Naive thymus-derived CD4-positive, alpha-beta T cell (primary cell): ENCODE measurements at regions not wholly inside any gene's neighbourhood (a gene's known extent, or its start where the extent isn't known, plus 50 kb on each side); places are given as distances from the start of the nearest gene placed in this dataset.

Source experiments
- ATAC-seq: fragments of 150-1000 bp; cut with Tn5 transposase; 2 replicates; pipeline ENCODE4 v1.10.0; 2021; ENCODE audit warnings: mild to moderate bottlenecking, moderate library complexity
- CTCF ChIA-PET: fragments of 350-600 bp; sonication (Branson Sonifier 250); formaldehyde crosslinking; loops from one replicate; lab custom pipeline; 2021; ENCODE audit warnings: antibody characterized with exemption; lab: Charles Lee
- POLR2A ChIA-PET: fragments of 350-600 bp; sonication (Branson Sonifier 250); formaldehyde crosslinking; loops from one replicate; lab custom pipeline; 2021; ENCODE audit warnings: antibody characterized with exemption, inconsistent platforms; lab: Charles Lee
- DNase-seq, 9 donors: peaks; one replicate each; pipeline versions ENCODE4 v3.0.0 to v3.0.0-alpha.2; 2020 to 2022; ENCODE audit warnings: mixed read lengths in 1 of 9
- H3K27ac ChIP-seq: one replicate; pipeline ENCODE4 v1.7.0; 2013; ENCODE audit warnings: mild to moderate bottlenecking, low read depth, low read length, moderate library complexity
- H3K27me3 ChIP-seq, 2 donors: one replicate each; pipeline ENCODE4 v1.7.0; 2013; ENCODE audit warnings: low read length in 2 of 2, mild to moderate bottlenecking in 2 of 2, moderate library complexity in 2 of 2; ENCODE audit not compliant: control insufficient read depth in 2 of 2, insufficient read depth in 2 of 2
- H3K36me3 ChIP-seq, 3 experiments: 1 replicate in 2 of 3; 2 replicates in 1 of 3; pipeline ENCODE4 v1.7.0; 2013; ENCODE audit warnings: low read length in 3 of 3, mild to moderate bottlenecking in 3 of 3, moderate library complexity in 1 of 3; ENCODE audit not compliant: insufficient read depth in 3 of 3, control insufficient read depth in 2 of 3
- H3K4me1 ChIP-seq, 2 donors: one replicate each; pipeline ENCODE4 v1.7.0; 2013; ENCODE audit warnings: low read length in 2 of 2, mild to moderate bottlenecking in 2 of 2, moderate library complexity in 1 of 2; ENCODE audit not compliant: control insufficient read depth in 2 of 2, insufficient read depth in 2 of 2
- H3K4me3 ChIP-seq: 2 replicates; pipeline ENCODE4 v1.7.0; 2013; ENCODE audit warnings: mild to moderate bottlenecking, low read length
- H3K9me3 ChIP-seq, 3 experiments: 1 replicate in 2 of 3; 2 replicates in 1 of 3; pipeline ENCODE4 v1.7.0; 2013; ENCODE audit warnings: low read length in 3 of 3; ENCODE audit not compliant: control insufficient read depth in 2 of 3
- H3K27ac Mint-ChIP-seq, 9 donors: one replicate each; pipeline ENCODE4 v1.8.0; 2020 to 2022; ENCODE audit warnings: mixed read lengths in 9 of 9, mild to moderate bottlenecking in 8 of 9, moderate library complexity in 5 of 9, inconsistent platforms in 2 of 9
- H3K27me3 Mint-ChIP-seq, 5 donors: one replicate each; pipeline ENCODE4 v1.8.0; 2021 to 2022; ENCODE audit warnings: mixed read lengths in 5 of 5, mild to moderate bottlenecking in 1 of 5
- H3K36me3 Mint-ChIP-seq, 5 donors: one replicate each; pipeline ENCODE4 v1.8.0; 2020 to 2022; ENCODE audit warnings: mixed read lengths in 5 of 5, mild to moderate bottlenecking in 3 of 5, inconsistent platforms in 1 of 5
- H3K4me1 Mint-ChIP-seq, 7 donors: one replicate each; pipeline ENCODE4 v1.8.0; 2020 to 2022; ENCODE audit warnings: mixed read lengths in 7 of 7, mild to moderate bottlenecking in 3 of 7, inconsistent platforms in 1 of 7
- H3K4me3 Mint-ChIP-seq, 10 donors: one replicate each; pipeline ENCODE4 v1.8.0; 2020 to 2022; ENCODE audit warnings: mild to moderate bottlenecking in 10 of 10, mixed read lengths in 10 of 10, moderate library complexity in 6 of 10, inconsistent platforms in 2 of 10
- H3K9me3 Mint-ChIP-seq, 11 donors: one replicate each; pipeline ENCODE4 v1.8.0; 2020 to 2022; ENCODE audit warnings: mixed read lengths in 11 of 11, mild to moderate bottlenecking in 4 of 11, inconsistent platforms in 1 of 11, moderate library complexity in 1 of 11
- intact Hi-C, 2 donors: fragments of 100-400 bp; cut with micrococcal nuclease; formaldehyde crosslinking; loops; one replicate each; pipeline ENCODE4 v1.15.1; 2023

- Mint-ChIP-seq H3K27ac (no peak overlapping the region), H3K27me3 (no peaks in the 10 kb centered on the region), H3K4me1 (no peaks in the 10 kb centered on the region), H3K4me3 (no peak overlapping the region), H3K9me3 (peaks cover 0 to 3% (median 0%) of the 10 kb centered on the region in 11 donors), H3K36me3 (no peaks in the 10 kb centered on the region)
- CTCF ChIA-PET = no interaction called here
- H3K4me1 ChIP-seq = no peaks in the 10 kb centered on the region
- intact Hi-C loops = no loop called here
- POLR2A ChIA-PET = no interaction called here
- ATAC-seq = no peak
- H3K4me3 ChIP-seq = no peak overlapping the region
- no peaks in the 10 kb centered on the region for H3K36me3 ChIP-seq
- H3K27ac ChIP-seq = no peak overlapping the region
- no peaks in the 10 kb centered on the region for H3K9me3 ChIP-seq
- DNase-seq = no peak
- H3K27me3 ChIP-seq = no peaks in the 10 kb centered on the region
Observed at GRCh38 chr4:115374621-115375020, 261.2 kb upstream of the NDST4 start.

DNA sequence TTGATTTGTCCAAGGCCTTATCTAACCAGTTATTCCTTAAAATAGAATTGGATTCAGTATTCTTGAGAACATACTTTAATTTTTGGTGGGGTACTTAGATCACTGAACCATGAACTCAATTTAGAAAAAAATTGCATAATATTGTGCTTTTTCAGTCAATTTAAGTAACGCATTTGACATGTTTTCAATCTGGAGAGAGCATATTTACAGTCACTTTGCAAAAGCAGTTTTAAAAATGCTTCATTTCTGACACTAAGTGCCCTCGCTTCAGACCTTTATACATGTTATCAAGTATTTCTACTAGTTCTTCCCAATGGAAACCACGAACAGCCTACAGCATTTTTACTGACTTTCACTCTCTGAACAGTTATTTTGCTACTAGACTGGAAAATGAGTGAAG, 257.1 kb upstream of the NDST4 start:
- H3K9me3 Mint-ChIP-seq = peaks cover 0 to 2% (median 0%) of the 10 kb centered on the region in 11 donors
- no peak overlapping the region for H3K27ac Mint-ChIP-seq
- Histone ChIP-seq H3K9me3 (no peaks in the 10 kb centered on the region), H3K27me3 (no peaks in the 10 kb centered on the region), H3K4me3 (no peak overlapping the region), H3K4me1 (no peaks in the 10 kb centered on the region), H3K27ac (no peak overlapping the region), H3K36me3 (no peaks in the 10 kb centered on the region)
- ChIA-PET CTCF (no interaction called here), POLR2A (no interaction called here)
- H3K4me3 Mint-ChIP-seq = no peak overlapping the region
- no peaks in the 10 kb centered on the region for H3K27me3 Mint-ChIP-seq
- intact Hi-C loops = no loop called here
- DNase-seq (no peak), ATAC-seq (no peak)
- no peaks in the 10 kb centered on the region for H3K36me3 Mint-ChIP-seq
- no peaks in the 10 kb centered on the region for H3K4me1 Mint-ChIP-seq

DNA sequence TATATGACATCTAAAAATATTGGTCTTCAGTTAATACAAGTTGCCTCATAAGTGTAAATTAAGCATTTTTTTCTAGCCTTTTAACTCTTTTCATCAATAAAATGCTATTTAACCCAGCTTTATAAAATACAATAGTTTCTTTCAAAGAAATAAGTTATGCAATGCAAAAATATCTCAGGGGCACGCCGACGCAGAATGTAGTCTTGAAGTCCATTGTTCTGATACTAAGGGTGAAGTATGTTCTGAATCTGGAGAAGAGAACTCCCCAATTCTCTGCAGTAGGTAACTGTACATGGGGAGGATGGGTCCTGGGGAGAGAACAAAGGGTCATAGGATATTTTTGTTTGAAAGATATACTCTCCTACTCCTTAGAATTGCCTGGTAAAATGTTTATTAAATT, 256.6 kb upstream of the NDST4 start:
- DNase-seq = no peak
- Mint-ChIP-seq H3K9me3 (no peaks in the 10 kb centered on the region), H3K4me3 (no peak overlapping the region), H3K4me1 (no peaks in the 10 kb centered on the region), H3K27me3 (no peaks in the 10 kb centered on the region), H3K27ac (no peak overlapping the region), H3K36me3 (no peaks in the 10 kb centered on the region)
- H3K4me3 ChIP-seq = no peak overlapping the region
- CTCF ChIA-PET = no interaction called here
- ATAC-seq = no peak
- intact Hi-C loops = no loop called here
- H3K27ac ChIP-seq = no peak overlapping the region
- POLR2A ChIA-PET = no interaction called here
- H3K9me3 ChIP-seq = no peaks in the 10 kb centered on the region
- H3K4me1 ChIP-seq = no peaks in the 10 kb centered on the region
- no peaks in the 10 kb centered on the region for H3K36me3 ChIP-seq
- H3K27me3 ChIP-seq = no peaks in the 10 kb centered on the region

GRCh38 chr4:115366390-115366789, 253.0 kb upstream of the NDST4 start:
- Mint-ChIP-seq H3K9me3 (no peaks in the 10 kb centered on the region), H3K4me3 (no peak overlapping the region), H3K27ac (no peak overlapping the region), H3K4me1 (no peaks in the 10 kb centered on the region), H3K27me3 (no peaks in the 10 kb centered on the region), H3K36me3 (no peaks in the 10 kb centered on the region)
- intact Hi-C loops = no loop called here
- ChIA-PET POLR2A (no interaction called here), CTCF (no interaction called here)
- ATAC-seq (no peak), DNase-seq (no peak)
- Histone ChIP-seq H3K4me1 (no peaks in the 10 kb centered on the region), H3K4me3 (no peak overlapping the region), H3K9me3 (no peaks in the 10 kb centered on the region), H3K36me3 (no peaks in the 10 kb centered on the region), H3K27ac (no peak overlapping the region), H3K27me3 (no peaks in the 10 kb centered on the region)

DNA sequence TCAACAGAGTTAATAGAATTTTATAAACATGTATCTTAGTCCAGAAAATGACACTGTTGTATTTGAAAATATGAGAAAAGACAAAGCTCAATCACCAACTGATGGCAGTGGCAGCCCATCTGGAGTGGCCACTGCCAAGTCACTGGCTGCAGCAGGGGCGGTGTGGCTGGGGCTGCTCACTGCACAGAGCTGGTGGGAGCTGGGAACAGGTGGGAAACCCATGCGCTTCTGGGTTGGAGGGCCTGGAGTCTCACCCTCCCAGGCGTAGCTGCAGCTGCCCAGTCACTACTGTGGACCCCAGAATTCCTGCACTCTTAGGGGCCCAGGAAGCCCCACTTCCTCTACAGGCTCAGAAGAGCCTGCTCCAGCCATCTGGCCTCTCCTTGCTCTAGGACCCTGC, 251.8 kb upstream of the NDST4 start:
- no peak for DNase-seq
- Mint-ChIP-seq H3K4me3 (no peak overlapping the region), H3K27me3 (no peaks in the 10 kb centered on the region), H3K9me3 (peaks cover 0 to 4% (median 0%) of the 10 kb centered on the region in 11 donors), H3K36me3 (no peaks in the 10 kb centered on the region), H3K27ac (no peak overlapping the region), H3K4me1 (no peaks in the 10 kb centered on the region)
- H3K4me3 ChIP-seq = no peak overlapping the region
- ChIA-PET POLR2A (no interaction called here), CTCF (no interaction called here)
- H3K4me1 ChIP-seq = no peaks in the 10 kb centered on the region
- ATAC-seq = no peak
- H3K36me3 ChIP-seq = no peaks in the 10 kb centered on the region
- H3K27me3 ChIP-seq = no peaks in the 10 kb centered on the region
- intact Hi-C loops = no loop called here
- H3K27ac ChIP-seq = no peak overlapping the region
- H3K9me3 ChIP-seq = no peaks in the 10 kb centered on the region

GRCh38 chr4:115361781-115362180, 248.4 kb upstream of the NDST4 start:
- H3K4me1 Mint-ChIP-seq = no peaks in the 10 kb centered on the region
- no peak overlapping the region for H3K27ac Mint-ChIP-seq
- H3K9me3 Mint-ChIP-seq = peaks cover 0 to 5% (median 0%) of the 10 kb centered on the region in 11 donors
- no peak overlapping the region for H3K4me3 Mint-ChIP-seq
- intact Hi-C loops = no loop called here
- H3K27ac ChIP-seq = no peak overlapping the region
- no peaks in the 10 kb centered on the region for H3K27me3 ChIP-seq
- DNase-seq (no peak), ATAC-seq (no peak)
- H3K4me3 ChIP-seq = no peak overlapping the region
- no peaks in the 10 kb centered on the region for H3K4me1 ChIP-seq
- no peaks in the 10 kb centered on the region for H3K36me3 ChIP-seq
- H3K9me3 ChIP-seq = no peaks in the 10 kb centered on the region
- ChIA-PET CTCF (no interaction called here), POLR2A (no interaction called here)
- H3K27me3 Mint-ChIP-seq = no peaks in the 10 kb centered on the region
- H3K36me3 Mint-ChIP-seq = no peaks in the 10 kb centered on the region

DNA sequence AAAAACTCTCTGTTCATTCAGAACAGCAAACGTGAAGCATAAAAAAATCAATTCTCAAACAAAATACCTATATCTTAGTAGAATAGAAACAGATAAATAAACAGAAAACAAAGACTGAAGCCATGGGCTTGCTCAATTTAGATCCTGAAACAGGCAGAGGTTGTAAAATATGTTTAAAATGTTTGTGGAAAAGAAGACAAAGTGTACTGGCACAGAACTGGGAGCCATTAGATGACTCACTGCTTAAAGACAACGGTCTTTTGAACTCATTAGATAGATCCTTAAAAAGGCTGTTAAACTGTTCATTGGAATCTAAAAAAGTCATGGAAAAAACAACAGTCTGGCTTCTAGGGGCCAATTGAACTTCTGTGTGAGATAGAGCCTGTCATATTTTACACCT, 247.0 kb upstream of the NDST4 start:
- Mint-ChIP-seq H3K36me3 (no peaks in the 10 kb centered on the region), H3K27me3 (no peaks in the 10 kb centered on the region), H3K4me3 (no peak overlapping the region), H3K27ac (no peak overlapping the region), H3K4me1 (no peaks in the 10 kb centered on the region), H3K9me3 (peaks cover 0 to 6% (median 2%) of the 10 kb centered on the region in 11 donors)
- CTCF ChIA-PET = no interaction called here
- H3K36me3 ChIP-seq = no peaks in the 10 kb centered on the region
- H3K4me1 ChIP-seq = no peaks in the 10 kb centered on the region
- H3K4me3 ChIP-seq = no peak overlapping the region
- no peaks in the 10 kb centered on the region for H3K9me3 ChIP-seq
- intact Hi-C loops = no loop called here
- ATAC-seq (no peak), DNase-seq (no peak)
- POLR2A ChIA-PET = no interaction called here
- H3K27me3 ChIP-seq = no peaks in the 10 kb centered on the region
- H3K27ac ChIP-seq = no peak overlapping the region
